Osteocyte (in vitro differentiated cells): ENCODE measurements at regions not wholly inside any gene's neighbourhood (a gene's known extent, or its start where the extent isn't known, plus 50 kb on each side); places are given as distances from the start of the nearest gene placed in this dataset.

Experiments
- DNase-seq: peaks from one replicate; pipeline ENCODE4 v3.0.0; 2021; ENCODE audit warnings: mixed read lengths; ENCODE audit not compliant: unreplicated experiment; ENCODE audit errors: extremely low spot score
- H3K27ac Mint-ChIP-seq: one replicate; pipeline ENCODE4 v1.8.0; 2021; ENCODE audit warnings: mild to moderate bottlenecking, mixed read lengths; ENCODE audit not compliant: unreplicated experiment
- H3K27me3 Mint-ChIP-seq: one replicate; pipeline ENCODE4 v1.8.0; 2021; ENCODE audit warnings: mixed read lengths; ENCODE audit not compliant: unreplicated experiment
- H3K36me3 Mint-ChIP-seq: one replicate; pipeline ENCODE4 v1.8.0; 2021; ENCODE audit warnings: mixed read lengths; ENCODE audit not compliant: unreplicated experiment
- H3K4me1 Mint-ChIP-seq: one replicate; pipeline ENCODE4 v1.8.0; 2021; ENCODE audit warnings: mixed read lengths; ENCODE audit not compliant: unreplicated experiment
- H3K4me3 Mint-ChIP-seq: one replicate; pipeline ENCODE4 v1.8.0; 2021; ENCODE audit warnings: mild to moderate bottlenecking, moderate library complexity, mixed read lengths; ENCODE audit not compliant: unreplicated experiment
- H3K9me3 Mint-ChIP-seq: one replicate; pipeline ENCODE4 v1.8.0; 2021; ENCODE audit warnings: mixed read lengths; ENCODE audit not compliant: unreplicated experiment
- TF ChIP-seq, protein P1 (sequence below): fragments of 200-600 bp; sonication (generic); IDR thresholded peaks from 2 replicates; pipeline ENCODE4 v1.5.0; 2021; ENCODE audit warnings: antibody characterized with exemption, mild to moderate bottlenecking, moderate library complexity

DNA sequence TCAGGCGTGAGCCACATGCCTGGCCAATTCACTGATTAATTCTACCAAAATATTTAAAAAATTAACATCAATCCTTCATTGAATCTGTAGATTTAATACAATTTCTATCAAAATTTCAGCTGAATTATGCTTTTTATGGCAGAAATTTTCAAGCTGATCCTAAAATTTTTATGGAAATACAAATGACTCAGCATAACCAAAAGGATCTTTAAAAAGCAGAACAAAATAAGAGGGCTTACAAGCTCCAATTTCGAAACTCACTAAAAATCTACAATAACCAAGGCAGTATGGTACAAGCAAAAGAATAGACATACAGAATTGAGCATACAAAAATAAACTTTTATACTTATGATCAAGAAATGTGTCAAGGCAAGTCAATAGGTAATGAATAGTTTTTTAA, 180.4 kb upstream of the CTNNB1 start:
- no peak overlapping the region for H3K27ac Mint-ChIP-seq
- H3K9me3 Mint-ChIP-seq = no peaks in the 10 kb centered on the region
- peaks cover 2% of the 10 kb centered on the region for H3K27me3 Mint-ChIP-seq
- H3K4me3 Mint-ChIP-seq = no peak overlapping the region
- TF ChIP-seq, protein P1, sequence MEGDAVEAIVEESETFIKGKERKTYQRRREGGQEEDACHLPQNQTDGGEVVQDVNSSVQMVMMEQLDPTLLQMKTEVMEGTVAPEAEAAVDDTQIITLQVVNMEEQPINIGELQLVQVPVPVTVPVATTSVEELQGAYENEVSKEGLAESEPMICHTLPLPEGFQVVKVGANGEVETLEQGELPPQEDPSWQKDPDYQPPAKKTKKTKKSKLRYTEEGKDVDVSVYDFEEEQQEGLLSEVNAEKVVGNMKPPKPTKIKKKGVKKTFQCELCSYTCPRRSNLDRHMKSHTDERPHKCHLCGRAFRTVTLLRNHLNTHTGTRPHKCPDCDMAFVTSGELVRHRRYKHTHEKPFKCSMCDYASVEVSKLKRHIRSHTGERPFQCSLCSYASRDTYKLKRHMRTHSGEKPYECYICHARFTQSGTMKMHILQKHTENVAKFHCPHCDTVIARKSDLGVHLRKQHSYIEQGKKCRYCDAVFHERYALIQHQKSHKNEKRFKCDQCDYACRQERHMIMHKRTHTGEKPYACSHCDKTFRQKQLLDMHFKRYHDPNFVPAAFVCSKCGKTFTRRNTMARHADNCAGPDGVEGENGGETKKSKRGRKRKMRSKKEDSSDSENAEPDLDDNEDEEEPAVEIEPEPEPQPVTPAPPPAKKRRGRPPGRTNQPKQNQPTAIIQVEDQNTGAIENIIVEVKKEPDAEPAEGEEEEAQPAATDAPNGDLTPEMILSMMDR = no peak
- no peaks in the 10 kb centered on the region for H3K4me1 Mint-ChIP-seq
- H3K36me3 Mint-ChIP-seq = no peaks in the 10 kb centered on the region
- DNase-seq = no peak

DNA sequence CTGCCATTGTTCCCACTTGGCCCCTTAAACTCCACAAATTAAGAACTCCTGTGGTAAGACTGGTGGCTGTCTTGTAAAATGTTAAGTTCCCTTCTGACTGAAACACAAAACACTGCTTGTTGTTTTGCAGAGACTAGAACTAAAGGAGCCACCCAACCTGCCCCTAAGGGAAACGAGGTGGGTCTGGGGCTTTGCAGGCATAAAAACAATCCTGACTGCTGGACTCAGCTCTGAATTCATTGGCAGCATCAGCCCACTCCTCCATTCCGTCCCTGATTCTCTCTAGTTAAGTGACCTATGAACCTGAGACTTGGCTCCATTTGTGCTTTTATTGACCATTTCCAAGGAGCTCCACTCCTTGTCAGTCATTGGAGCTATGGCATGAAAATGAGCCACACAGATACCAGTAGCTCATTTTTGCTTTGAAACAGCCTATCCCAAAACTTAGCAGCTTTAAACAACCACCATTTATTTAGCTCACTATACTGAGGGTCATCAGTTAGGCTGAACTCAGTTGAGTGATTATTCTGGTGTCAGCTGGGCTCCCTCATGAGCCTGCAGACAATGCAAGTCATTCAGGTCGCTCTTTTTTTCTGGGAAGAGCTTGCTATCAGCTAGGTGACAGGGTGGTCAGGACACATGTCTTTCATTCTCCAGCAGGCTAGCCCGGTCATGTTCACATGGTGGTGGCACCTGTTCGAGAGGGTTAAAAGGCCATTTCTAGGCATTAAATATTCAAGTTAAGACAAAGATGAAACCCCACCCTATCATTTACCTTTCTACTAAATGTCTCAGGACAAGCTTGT, 175.1 kb upstream of the CTNNB1 start:
- H3K4me3 Mint-ChIP-seq = no peak overlapping the region
- no peak overlapping the region for H3K27ac Mint-ChIP-seq
- DNase-seq = no peak
- TF ChIP-seq, protein P1 = no peak
- H3K27me3 Mint-ChIP-seq = peaks cover 2% of the 10 kb centered on the region
- no peaks in the 10 kb centered on the region for H3K36me3 Mint-ChIP-seq
- no peaks in the 10 kb centered on the region for H3K9me3 Mint-ChIP-seq
- no peaks in the 10 kb centered on the region for H3K4me1 Mint-ChIP-seq

DNA sequence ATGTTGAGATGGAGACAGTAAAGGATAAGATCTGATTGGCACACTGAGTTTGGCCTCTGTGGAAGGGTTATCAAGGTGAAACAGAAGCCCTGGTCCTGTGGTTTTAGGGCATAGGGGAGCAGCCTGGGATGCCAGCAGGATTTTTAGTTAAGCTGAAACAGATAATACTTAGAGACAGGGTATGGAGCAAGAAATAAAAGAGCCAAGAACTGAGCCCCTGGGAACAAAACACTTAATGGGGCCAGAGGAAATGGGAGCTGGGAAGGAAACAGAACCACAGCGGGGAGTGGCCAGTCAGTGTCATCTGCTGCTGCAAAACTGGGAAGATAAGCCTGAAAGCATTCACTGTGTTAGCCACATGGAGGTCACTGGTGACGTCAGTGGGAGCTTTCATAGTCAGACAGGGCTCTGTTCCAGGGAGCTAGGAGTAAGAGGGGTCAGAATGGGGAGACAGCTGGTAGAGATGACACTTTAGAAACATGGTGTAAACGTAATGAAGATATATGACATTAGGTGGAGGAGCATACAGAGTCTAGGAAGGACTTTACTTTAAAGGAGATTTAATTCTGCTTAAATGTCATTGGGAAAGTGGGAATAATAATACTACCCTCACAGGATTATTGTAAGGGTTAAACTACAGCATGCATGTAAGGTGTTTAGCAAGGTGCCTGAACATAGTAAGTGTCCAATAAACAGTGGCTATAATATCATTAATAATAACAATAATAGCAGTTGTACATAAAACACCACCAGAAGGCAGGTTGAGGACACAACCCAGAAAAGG, 172.7 kb upstream of the CTNNB1 start:
- Mint-ChIP-seq H3K4me1 (no peaks in the 10 kb centered on the region), H3K27me3 (no peaks in the 10 kb centered on the region), H3K27ac (no peak overlapping the region), H3K4me3 (no peak overlapping the region), H3K36me3 (no peaks in the 10 kb centered on the region), H3K9me3 (no peaks in the 10 kb centered on the region)
- TF ChIP-seq, protein P1 = no peak
- no peak for DNase-seq

DNA sequence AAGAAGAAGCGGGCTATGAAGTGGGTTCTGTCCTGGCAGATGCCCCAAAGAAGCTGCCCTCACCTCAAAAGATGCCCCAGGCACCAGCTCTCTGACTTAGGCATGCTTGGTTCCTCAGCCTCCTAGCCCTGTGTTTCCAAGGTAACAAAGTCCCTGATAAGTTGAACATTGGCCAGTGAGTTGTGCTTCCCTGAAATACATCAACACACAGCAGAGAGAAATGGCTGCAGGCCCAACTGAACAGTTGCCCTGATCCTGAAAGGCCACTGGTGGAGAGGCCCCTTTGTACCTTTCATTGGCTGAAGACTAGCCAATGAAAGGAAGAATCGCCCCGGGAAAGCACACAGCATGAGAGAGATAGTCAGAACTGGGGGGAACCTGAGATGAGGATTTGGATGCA, 169.9 kb upstream of the CTNNB1 start:
- no peaks in the 10 kb centered on the region for H3K9me3 Mint-ChIP-seq
- H3K4me3 Mint-ChIP-seq = no peak overlapping the region
- peaks cover 4% of the 10 kb centered on the region for H3K27me3 Mint-ChIP-seq
- H3K27ac Mint-ChIP-seq = no peak overlapping the region
- H3K4me1 Mint-ChIP-seq = no peaks in the 10 kb centered on the region
- H3K36me3 Mint-ChIP-seq = no peaks in the 10 kb centered on the region
- DNase-seq = no peak
- TF ChIP-seq, protein P1 = no peak

DNA sequence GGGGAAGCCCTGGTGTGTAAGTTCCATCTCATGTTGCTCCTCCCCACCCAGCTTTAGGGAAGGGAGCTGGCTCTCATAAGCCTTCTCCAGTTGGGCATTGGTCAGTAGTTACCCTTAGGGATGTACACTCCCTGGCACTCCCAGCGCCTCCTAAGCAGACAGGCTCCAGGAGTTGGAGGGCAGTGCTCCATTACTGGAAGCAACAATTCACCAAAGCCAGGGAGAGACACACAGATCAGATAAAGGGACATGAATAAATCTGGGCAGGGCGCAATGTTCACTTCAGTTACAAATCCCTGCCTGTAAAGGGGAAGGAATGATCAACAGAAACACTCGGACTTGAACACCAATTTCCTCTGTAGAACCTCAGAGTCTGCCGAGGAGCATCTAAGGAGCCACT, 169.1 kb upstream of the CTNNB1 start:
- Mint-ChIP-seq H3K4me1 (no peaks in the 10 kb centered on the region), H3K36me3 (no peaks in the 10 kb centered on the region), H3K9me3 (no peaks in the 10 kb centered on the region)

More for the DNA sequence above, 169.1 kb upstream of the CTNNB1 start:
- Mint-ChIP-seq H3K27ac (no peak overlapping the region), H3K27me3 (peaks cover 4% of the 10 kb centered on the region), H3K4me3 (no peak overlapping the region)
- TF ChIP-seq, protein P1 = no peak
- peak; percentile 36 for DNase-seq
